ENCODE measurements at regions not wholly inside any gene's neighbourhood (a gene's known extent, or its start where the extent isn't known, plus 50 kb on each side); places are given as distances from the start of the nearest gene placed in this dataset.

GRCh38 chr1:29498126-29499103 lies 262.1 kb downstream of the PTPRU start:
- Histone ChIP-seq H3K36me3 (ENCODE audit: insufficient read depth) (no peaks in the 10 kb centered on the region), H3K4me1 (ENCODE audit: low read depth, poor library complexity, severe bottlenecking) (no peaks in the 10 kb centered on the region), H3K4me3 (IDR thresholded peaks at IDR 0.05; ENCODE audit: insufficient read depth, low read depth, low read length) (no peak overlapping the region), H4K20me1 (ENCODE audit: insufficient read depth) (no peaks in the 10 kb centered on the region), H2AFZ (ENCODE audit: low read depth) (no peak overlapping the region), H3K27ac (no peak overlapping the region), H3K4me2 (no peak overlapping the region), H3K9ac (no peak overlapping the region), H3K27me3 (ENCODE audit: insufficient read depth, low read depth) (peaks cover 16% of the 10 kb centered on the region; the same call in 1 of the 2 replicates), H3K79me2 (ENCODE audit: insufficient read depth, low read depth) (no peaks in the 10 kb centered on the region)
- TF ChIP-seq, protein P1, sequence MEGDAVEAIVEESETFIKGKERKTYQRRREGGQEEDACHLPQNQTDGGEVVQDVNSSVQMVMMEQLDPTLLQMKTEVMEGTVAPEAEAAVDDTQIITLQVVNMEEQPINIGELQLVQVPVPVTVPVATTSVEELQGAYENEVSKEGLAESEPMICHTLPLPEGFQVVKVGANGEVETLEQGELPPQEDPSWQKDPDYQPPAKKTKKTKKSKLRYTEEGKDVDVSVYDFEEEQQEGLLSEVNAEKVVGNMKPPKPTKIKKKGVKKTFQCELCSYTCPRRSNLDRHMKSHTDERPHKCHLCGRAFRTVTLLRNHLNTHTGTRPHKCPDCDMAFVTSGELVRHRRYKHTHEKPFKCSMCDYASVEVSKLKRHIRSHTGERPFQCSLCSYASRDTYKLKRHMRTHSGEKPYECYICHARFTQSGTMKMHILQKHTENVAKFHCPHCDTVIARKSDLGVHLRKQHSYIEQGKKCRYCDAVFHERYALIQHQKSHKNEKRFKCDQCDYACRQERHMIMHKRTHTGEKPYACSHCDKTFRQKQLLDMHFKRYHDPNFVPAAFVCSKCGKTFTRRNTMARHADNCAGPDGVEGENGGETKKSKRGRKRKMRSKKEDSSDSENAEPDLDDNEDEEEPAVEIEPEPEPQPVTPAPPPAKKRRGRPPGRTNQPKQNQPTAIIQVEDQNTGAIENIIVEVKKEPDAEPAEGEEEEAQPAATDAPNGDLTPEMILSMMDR (conservative IDR thresholded peaks at IDR 0.05; ENCODE audit: low read depth, low read length), result no peak

GRCh38 chr1:29497395-29498125 lies 261.2 kb downstream of the PTPRU start:
- H3K9ac ChIP-seq, result no peak overlapping the region

DNA sequence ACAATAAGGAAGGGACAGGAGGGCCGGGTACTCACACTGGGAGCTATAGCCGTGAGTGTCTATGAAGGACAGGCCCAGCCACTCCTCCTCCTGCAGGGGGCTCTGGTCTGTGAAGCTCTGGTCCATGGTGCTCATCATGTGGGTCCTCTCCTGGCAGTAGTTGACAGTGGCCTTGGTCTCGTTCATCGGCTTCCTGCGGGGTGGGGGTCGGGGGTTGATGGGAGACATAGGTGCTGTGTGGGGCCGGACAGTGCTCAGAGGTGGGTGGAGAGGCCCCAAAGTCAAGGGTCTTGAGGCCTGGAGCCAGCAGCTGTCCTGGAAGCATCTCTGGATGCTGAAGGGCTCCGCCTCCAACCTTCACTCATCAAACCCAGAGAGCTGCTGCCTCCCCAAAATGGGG lies 260.4 kb downstream of the PTPRU start:
- Histone ChIP-seq H3K4me1 (ENCODE audit: low read depth, poor library complexity, severe bottlenecking) (no peaks in the 10 kb centered on the region), H3K4me2 (no peak overlapping the region), H3K27ac (no peak overlapping the region)

More at GRCh38 chr1:29497395-29498125, 261.2 kb downstream of the PTPRU start:
- H3K4me1 ChIP-seq (ENCODE audit: low read depth, poor library complexity, severe bottlenecking), result no peaks in the 10 kb centered on the region
- H4K20me1 ChIP-seq (ENCODE audit: insufficient read depth), result no peaks in the 10 kb centered on the region
- TF ChIP-seq, protein P1 (conservative IDR thresholded peaks at IDR 0.05; ENCODE audit: low read depth, low read length), result no peak
- H3K4me3 ChIP-seq (IDR thresholded peaks at IDR 0.05; ENCODE audit: insufficient read depth, low read depth, low read length), result no peak overlapping the region
- no peak overlapping the region for H3K27ac ChIP-seq
- no peak overlapping the region for H3K4me2 ChIP-seq
- no peaks in the 10 kb centered on the region for H3K36me3 ChIP-seq (ENCODE audit: insufficient read depth)
- no peaks in the 10 kb centered on the region for H3K79me2 ChIP-seq (ENCODE audit: insufficient read depth, low read depth)
- peaks cover 16% of the 10 kb centered on the region; the same call in 1 of the 2 replicates for H3K27me3 ChIP-seq (ENCODE audit: insufficient read depth, low read depth)
- no peak overlapping the region for H2AFZ ChIP-seq (ENCODE audit: low read depth)

More for the DNA sequence above, 260.4 kb downstream of the PTPRU start:
- TF ChIP-seq, protein P1 (conservative IDR thresholded peaks at IDR 0.05; ENCODE audit: low read depth, low read length), result no peak
- Histone ChIP-seq H3K36me3 (ENCODE audit: insufficient read depth) (no peaks in the 10 kb centered on the region), H3K27me3 (ENCODE audit: insufficient read depth, low read depth) (peaks cover 14% of the 10 kb centered on the region; the same call in 1 of the 2 replicates), H2AFZ (ENCODE audit: low read depth) (no peak overlapping the region), H3K9ac (no peak overlapping the region), H4K20me1 (ENCODE audit: insufficient read depth) (no peaks in the 10 kb centered on the region), H3K4me3 (IDR thresholded peaks at IDR 0.05; ENCODE audit: insufficient read depth, low read depth, low read length) (no peak overlapping the region), H3K79me2 (ENCODE audit: insufficient read depth, low read depth) (no peaks in the 10 kb centered on the region)

Data from KMS-11 (cell line).